Fibroblast of lung (primary cell): ENCODE measurements at regions not wholly inside any gene's neighbourhood (a gene's known extent, or its start where the extent isn't known, plus 50 kb on each side); places are given as distances from the start of the nearest gene placed in this dataset.
"Not testable (repeated sequence)": the region's sequence is repeated elsewhere in the genome, so short reads cannot be mapped to it uniquely, and the experiment has no call there.

Source experiments
- DNase-seq, 2 donors: peaks; one replicate each; pipeline versions ENCODE4 v3.0.0 to v3.0.0-alpha.2; 2010; ENCODE audit warnings: low read depth in 2 of 2
- H2AFZ ChIP-seq: 2 replicates; pipeline ENCODE4 v1.5.1; 2012; ENCODE audit warnings: low read length, control low read depth, inconsistent platforms
- H3K27ac ChIP-seq: 2 replicates; pipeline ENCODE4 v1.5.1; 2011; ENCODE audit warnings: low read length, control low read depth; ENCODE audit not compliant: insufficient read depth
- H3K27me3 ChIP-seq: 2 replicates; pipeline ENCODE4 v1.5.1; 2011; ENCODE audit warnings: mild to moderate bottlenecking, low read length; ENCODE audit not compliant: control insufficient read depth, insufficient read depth
- H3K36me3 ChIP-seq: 2 replicates; pipeline ENCODE4 v1.5.1; 2011; ENCODE audit warnings: low read length; ENCODE audit not compliant: control insufficient read depth, insufficient read depth
- H3K4me1 ChIP-seq: 2 replicates; pipeline ENCODE4 v1.5.1; 2011; ENCODE audit warnings: low read length; ENCODE audit not compliant: control insufficient read depth, insufficient read depth; ENCODE audit errors: extremely low read depth
- H3K4me2 ChIP-seq: 2 replicates; pipeline ENCODE4 v1.5.1; 2011; ENCODE audit warnings: low read length, control low read depth; ENCODE audit not compliant: insufficient read depth; ENCODE audit errors: extremely low read depth
- H3K4me3 ChIP-seq, 4 experiments: fragments of 200-600 bp in 1 of 4; sonication (generic) in 1 of 4; replicated peaks in 1 of 4; 2 replicates each; pipeline ENCODE4 v1.5.1; 2011 to 2016; ENCODE audit warnings: low read length in 4 of 4, low read depth in 3 of 4, mild to moderate bottlenecking in 3 of 4, control low read depth in 2 of 4, inconsistent platforms in 1 of 4, mixed read lengths in 1 of 4; ENCODE audit not compliant: insufficient read depth in 1 of 4; ENCODE audit errors: control extremely low read depth in 1 of 4
- H3K79me2 ChIP-seq: 2 replicates; pipeline ENCODE4 v1.5.1; 2012; ENCODE audit warnings: mild to moderate bottlenecking, low read length, inconsistent platforms; ENCODE audit not compliant: control insufficient read depth, insufficient read depth
- H3K9ac ChIP-seq: 2 replicates; pipeline ENCODE4 v1.5.1; 2011; ENCODE audit warnings: mild to moderate bottlenecking, low read length, control low read depth; ENCODE audit not compliant: insufficient read depth
- H3K9me3 ChIP-seq: 2 replicates; pipeline ENCODE4 v1.5.1; 2012; ENCODE audit warnings: low read depth, low read length; ENCODE audit not compliant: control insufficient read depth, insufficient read depth
- H4K20me1 ChIP-seq: 2 replicates; pipeline ENCODE4 v1.5.1; 2011; ENCODE audit warnings: low read length; ENCODE audit not compliant: control insufficient read depth, insufficient read depth; ENCODE audit errors: extremely low read depth
- CTCF ChIP-seq, 2 donors: IDR thresholded peaks in 1 of 2; conservative IDR thresholded peaks in 1 of 2; 1 replicate in 1 of 2; 2 replicates in 1 of 2; pipeline ENCODE4 v1.5.1; 2011 to 2012; ENCODE audit warnings: low read length in 2 of 2, control low read depth in 1 of 2, inconsistent platforms in 1 of 2, low read depth in 1 of 2, mild to moderate bottlenecking in 1 of 2
- EZH2 ChIP-seq: IDR thresholded peaks from 2 replicates; pipeline ENCODE4 v1.5.1; 2012; ENCODE audit warnings: low read length, control low read depth, mild to moderate bottlenecking; ENCODE audit errors: missing control alignments

GRCh38 chr3:118805007-118805406 is 229.6 kb downstream of the IGSF11 start:
- Histone ChIP-seq H3K4me2 (no peak overlapping the region), H3K9ac (no peak overlapping the region), H3K4me1 (no peaks in the 10 kb centered on the region), H3K27ac (no peak overlapping the region), H3K9me3 (no peaks in the 10 kb centered on the region), H4K20me1 (no peaks in the 10 kb centered on the region), H2AFZ (no peak overlapping the region), H3K36me3 (no peaks in the 10 kb centered on the region), H3K79me2 (no peaks in the 10 kb centered on the region), H3K27me3 (no peaks in the 10 kb centered on the region), H3K4me3 (no peak overlapping the region)
- no peak for DNase-seq
- TF ChIP-seq CTCF (conservative IDR thresholded peaks at IDR 0.05 in 1 of 2, IDR thresholded peaks at IDR 0.05 in 1 of 2; ENCODE audit: low read depth in 1 of 2, low read length in 2 of 2) (no peak), EZH2 (no peak)

GRCh38 chr3:118806423-118806822 is 228.2 kb downstream of the IGSF11 start:
- no peaks in the 10 kb centered on the region for H3K79me2 ChIP-seq
- no peak overlapping the region for H3K9ac ChIP-seq
- DNase-seq = no peak
- no peak overlapping the region for H2AFZ ChIP-seq
- H3K27me3 ChIP-seq = no peaks in the 10 kb centered on the region
- no peak overlapping the region for H3K27ac ChIP-seq
- H3K4me2 ChIP-seq = no peak overlapping the region
- no peak overlapping the region for H3K4me3 ChIP-seq
- no peaks in the 10 kb centered on the region for H3K4me1 ChIP-seq
- TF ChIP-seq EZH2 (no peak), CTCF (conservative IDR thresholded peaks at IDR 0.05 in 1 of 2, IDR thresholded peaks at IDR 0.05 in 1 of 2; ENCODE audit: low read depth in 1 of 2, low read length in 2 of 2) (no peak)
- H3K9me3 ChIP-seq = no peaks in the 10 kb centered on the region
- H3K36me3 ChIP-seq = no peaks in the 10 kb centered on the region
- no peaks in the 10 kb centered on the region for H4K20me1 ChIP-seq

- not testable (repeated sequence) for H3K27ac ChIP-seq, H4K20me1 ChIP-seq, H3K4me1 ChIP-seq, H3K27me3 ChIP-seq, DNase-seq, H3K36me3 ChIP-seq, H3K79me2 ChIP-seq, H2AFZ ChIP-seq, H3K4me2 ChIP-seq, H3K9me3 ChIP-seq, H3K9ac ChIP-seq, H3K4me3 ChIP-seq
Measured at GRCh38 chr3:118807349-118807748, 227.3 kb downstream of the IGSF11 start.

GRCh38 chr3:118808723-118809122 is 225.9 kb downstream of the IGSF11 start:
- H3K4me1 ChIP-seq = no peaks in the 10 kb centered on the region
- H4K20me1 ChIP-seq = no peaks in the 10 kb centered on the region
- no peak overlapping the region for H3K4me2 ChIP-seq
- no peak overlapping the region for H3K4me3 ChIP-seq
- no peaks in the 10 kb centered on the region for H3K27me3 ChIP-seq
- no peaks in the 10 kb centered on the region for H3K79me2 ChIP-seq
- no peak overlapping the region for H3K27ac ChIP-seq
- no peak overlapping the region for H3K9ac ChIP-seq
- H3K36me3 ChIP-seq = no peaks in the 10 kb centered on the region
- no peak for TF ChIP-seq EZH2
- no peak for TF ChIP-seq CTCF (conservative IDR thresholded peaks at IDR 0.05 in 1 of 2, IDR thresholded peaks at IDR 0.05 in 1 of 2; ENCODE audit: low read depth in 1 of 2, low read length in 2 of 2)
- no peak overlapping the region for H2AFZ ChIP-seq
- H3K9me3 ChIP-seq = no peaks in the 10 kb centered on the region
- DNase-seq = no peak
